ENCODE measurements at regions not wholly inside any gene's neighbourhood (a gene's known extent, or its start where the extent isn't known, plus 50 kb on each side); places are given as distances from the start of the nearest gene placed in this dataset.

- TF ChIP-seq POLR2A (IDR thresholded peaks at IDR 0.05), result no peak
- no peak for TF ChIP-seq CTCF (IDR thresholded peaks at IDR 0.05)
These were observed 155.9 kb upstream of the MYOCD start for GRCh38 chr17:12509801-12510200.

Measured in body of pancreas (tissue), 4 donors.